ENCODE measurements at regions not wholly inside any gene's neighbourhood (a gene's known extent, or its start where the extent isn't known, plus 50 kb on each side); places are given as distances from the start of the nearest gene placed in this dataset.
A peak's percentile ranks its signal among the peaks of the same experiment; 100 is the strongest.

DNA sequence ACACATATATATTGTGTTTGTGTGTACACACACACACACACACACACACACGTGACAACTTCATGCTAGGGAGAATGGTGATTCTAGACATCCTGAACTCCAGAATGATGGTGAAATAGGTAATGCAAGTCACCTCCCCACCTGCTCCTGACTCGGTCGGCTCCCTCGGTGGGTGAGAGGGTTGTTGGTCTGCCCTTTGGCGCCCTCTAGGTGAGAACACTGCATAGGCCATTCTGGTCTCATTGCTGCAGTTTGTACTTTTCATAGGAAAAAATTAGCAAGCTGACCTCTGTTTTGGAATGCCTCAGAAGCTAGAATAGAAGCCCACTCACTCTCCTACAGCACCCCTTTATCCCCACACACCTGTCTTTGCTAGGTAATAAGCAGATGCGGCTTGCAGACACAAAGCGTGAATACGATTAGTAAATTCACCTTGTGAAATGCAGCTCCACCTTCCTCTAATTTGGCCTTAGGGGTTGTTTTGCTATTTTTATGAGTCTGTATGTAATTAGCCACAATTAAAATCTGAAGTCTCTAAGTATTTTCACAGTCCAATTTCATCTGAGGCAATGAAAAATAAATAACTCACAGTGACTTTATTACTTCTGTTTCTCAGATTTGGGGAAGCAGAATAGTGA, 130.0 kb upstream of the KCNJ15 start:
- Histone ChIP-seq H3K27me3 (replicated peaks; ENCODE audit: insufficient read depth, low read depth, low read length, poor library complexity) (peaks cover 21% of the 10 kb centered on the region), H3K27ac (ENCODE audit: low read depth, low read length, poor library complexity, severe bottlenecking) (no peak overlapping the region), H3K4me1 (ENCODE audit: insufficient read depth, low read length, poor library complexity, severe bottlenecking) (no peaks in the 10 kb centered on the region), H3K9me3 (ENCODE audit: low read depth, low read length, poor library complexity, severe bottlenecking) (no peaks in the 10 kb centered on the region), H3K4me3 (ENCODE audit: low read depth, low read length, poor library complexity, severe bottlenecking) (no peak overlapping the region), H3K36me3 (ENCODE audit: insufficient read depth, low read length, poor library complexity, severe bottlenecking) (no peaks in the 10 kb centered on the region)
- ChIA-PET CTCF (interaction anchor here (0.7 to 1.2 kb wide), 5 partner anchors 224 to 452 kb away, joined by 3 to 5 read pairs (median 4); no protein-coding TSS in a partner anchor), POLR2A (ENCODE audit: low non-redundant PET) (no interaction called here)
- TF ChIP-seq EZH2 (IDR thresholded peaks at IDR 0.05; ENCODE audit: borderline replicate concordance, low read depth, low read length, poor library complexity, severe bottlenecking): no peak
- TF ChIP-seq, protein P1, sequence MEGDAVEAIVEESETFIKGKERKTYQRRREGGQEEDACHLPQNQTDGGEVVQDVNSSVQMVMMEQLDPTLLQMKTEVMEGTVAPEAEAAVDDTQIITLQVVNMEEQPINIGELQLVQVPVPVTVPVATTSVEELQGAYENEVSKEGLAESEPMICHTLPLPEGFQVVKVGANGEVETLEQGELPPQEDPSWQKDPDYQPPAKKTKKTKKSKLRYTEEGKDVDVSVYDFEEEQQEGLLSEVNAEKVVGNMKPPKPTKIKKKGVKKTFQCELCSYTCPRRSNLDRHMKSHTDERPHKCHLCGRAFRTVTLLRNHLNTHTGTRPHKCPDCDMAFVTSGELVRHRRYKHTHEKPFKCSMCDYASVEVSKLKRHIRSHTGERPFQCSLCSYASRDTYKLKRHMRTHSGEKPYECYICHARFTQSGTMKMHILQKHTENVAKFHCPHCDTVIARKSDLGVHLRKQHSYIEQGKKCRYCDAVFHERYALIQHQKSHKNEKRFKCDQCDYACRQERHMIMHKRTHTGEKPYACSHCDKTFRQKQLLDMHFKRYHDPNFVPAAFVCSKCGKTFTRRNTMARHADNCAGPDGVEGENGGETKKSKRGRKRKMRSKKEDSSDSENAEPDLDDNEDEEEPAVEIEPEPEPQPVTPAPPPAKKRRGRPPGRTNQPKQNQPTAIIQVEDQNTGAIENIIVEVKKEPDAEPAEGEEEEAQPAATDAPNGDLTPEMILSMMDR (conservative IDR thresholded peaks at IDR 0.05; ENCODE audit: low read depth, low read length): peak; percentile 78
- intact Hi-C loops (cut with micrococcal nuclease; ENCODE audit: unreplicated experiment): loop anchor here (5.0 kb wide), 1 partner anchor 424 kb away; no protein-coding TSS in a partner anchor
- BruUV-seq (replicated peaks): no TSS peak
- DNase-seq (ENCODE audit: low spot score): peak; percentile 42

DNA sequence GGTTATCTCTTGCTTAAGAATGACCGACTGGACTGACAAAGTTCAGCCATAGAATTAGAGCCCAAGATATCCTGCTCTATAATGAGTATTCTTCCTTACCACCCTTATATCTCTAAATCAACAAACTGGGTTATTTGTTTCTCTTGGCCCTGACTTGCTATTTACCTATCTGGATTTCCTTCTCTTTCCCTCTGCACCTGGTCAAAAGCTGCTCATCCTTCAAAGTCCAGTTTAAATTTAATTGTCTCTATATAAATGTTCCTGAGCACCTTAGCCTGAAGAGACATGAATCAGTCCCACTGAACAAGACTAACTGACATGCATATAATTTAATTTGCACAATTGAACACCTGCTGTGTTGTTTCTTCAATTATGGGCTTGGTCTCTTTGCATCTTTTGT, 127.1 kb upstream of the KCNJ15 start:
- Histone ChIP-seq H3K36me3 (ENCODE audit: insufficient read depth, low read length, poor library complexity, severe bottlenecking) (no peaks in the 10 kb centered on the region), H3K27me3 (replicated peaks; ENCODE audit: insufficient read depth, low read depth, low read length, poor library complexity) (peaks cover 24% of the 10 kb centered on the region), H3K9me3 (ENCODE audit: low read depth, low read length, poor library complexity, severe bottlenecking) (no peaks in the 10 kb centered on the region), H3K4me1 (ENCODE audit: insufficient read depth, low read length, poor library complexity, severe bottlenecking) (no peaks in the 10 kb centered on the region), H3K4me3 (ENCODE audit: low read depth, low read length, poor library complexity, severe bottlenecking) (no peak overlapping the region), H3K27ac (ENCODE audit: low read depth, low read length, poor library complexity, severe bottlenecking) (no peak overlapping the region)
- DNase-seq (ENCODE audit: low spot score): no peak
- CTCF ChIA-PET: no interaction called here
- intact Hi-C loops (cut with micrococcal nuclease; ENCODE audit: unreplicated experiment): loop anchor here (5.0 kb wide), 1 partner anchor 427 kb away; no protein-coding TSS in a partner anchor
- POLR2A ChIA-PET (ENCODE audit: low non-redundant PET): no interaction called here
- BruUV-seq (replicated peaks): no TSS peak
- TF ChIP-seq, protein P1 (conservative IDR thresholded peaks at IDR 0.05; ENCODE audit: low read depth, low read length): no peak
- no peak for TF ChIP-seq EZH2 (IDR thresholded peaks at IDR 0.05; ENCODE audit: borderline replicate concordance, low read depth, low read length, poor library complexity, severe bottlenecking)

DNA sequence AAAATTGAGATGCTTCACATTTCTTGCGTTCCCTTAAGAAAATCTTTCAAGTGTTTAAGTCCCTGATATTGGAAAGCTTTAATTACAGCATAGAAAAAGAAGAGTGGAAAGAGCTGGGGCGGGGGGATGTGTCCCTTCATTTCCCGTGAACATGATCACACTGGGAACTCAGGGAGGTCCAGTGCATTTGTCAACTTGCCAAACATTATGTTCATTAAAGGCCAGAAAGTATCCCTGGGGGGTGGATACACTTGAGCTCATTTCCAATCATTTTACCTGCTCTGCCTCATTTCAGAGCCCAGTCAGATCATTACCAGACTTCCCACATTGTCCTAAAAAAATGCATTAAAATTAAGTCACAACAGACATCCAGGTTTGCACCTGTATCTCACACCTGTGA, 123.6 kb upstream of the KCNJ15 start:
- Histone ChIP-seq H3K36me3 (ENCODE audit: insufficient read depth, low read length, poor library complexity, severe bottlenecking) (no peaks in the 10 kb centered on the region), H3K4me1 (ENCODE audit: insufficient read depth, low read length, poor library complexity, severe bottlenecking) (no peaks in the 10 kb centered on the region), H3K27me3 (replicated peaks; ENCODE audit: insufficient read depth, low read depth, low read length, poor library complexity) (peaks cover 24% of the 10 kb centered on the region), H3K4me3 (ENCODE audit: low read depth, low read length, poor library complexity, severe bottlenecking) (no peak overlapping the region), H3K27ac (ENCODE audit: low read depth, low read length, poor library complexity, severe bottlenecking) (no peak overlapping the region), H3K9me3 (ENCODE audit: low read depth, low read length, poor library complexity, severe bottlenecking) (no peaks in the 10 kb centered on the region)
- no TSS peak for BruUV-seq (replicated peaks)
- POLR2A ChIA-PET (ENCODE audit: low non-redundant PET): no interaction called here
- no peak for TF ChIP-seq EZH2 (IDR thresholded peaks at IDR 0.05; ENCODE audit: borderline replicate concordance, low read depth, low read length, poor library complexity, severe bottlenecking)
- TF ChIP-seq, protein P1 (conservative IDR thresholded peaks at IDR 0.05; ENCODE audit: low read depth, low read length): no peak
- DNase-seq (ENCODE audit: low spot score): no peak
- intact Hi-C loops (cut with micrococcal nuclease; ENCODE audit: unreplicated experiment): no loop called here
- CTCF ChIA-PET: no interaction called here

Data from A673 (cell line).